ENCODE measurements at regions not wholly inside any gene's neighbourhood (a gene's known extent, or its start where the extent isn't known, plus 50 kb on each side); places are given as distances from the start of the nearest gene placed in this dataset.

DNA sequence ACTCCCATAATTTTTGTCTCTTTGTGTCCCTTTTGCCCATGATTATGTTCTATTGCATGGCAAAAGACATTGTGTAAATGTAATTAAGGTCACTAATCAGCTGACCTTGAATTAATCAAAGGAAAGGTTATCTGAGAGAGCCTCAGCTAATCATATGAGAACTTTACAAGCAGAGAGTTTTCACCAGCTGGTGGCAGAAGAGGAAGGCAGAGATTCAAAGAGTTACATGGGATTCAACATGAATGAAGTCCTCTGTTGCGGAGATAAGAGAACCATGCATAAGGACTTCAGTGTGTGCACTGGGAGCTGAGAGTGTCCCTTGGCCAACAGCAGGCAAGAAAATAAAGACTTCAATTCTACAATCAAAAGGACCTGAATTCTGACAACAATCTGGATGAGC is 494.1 kb upstream of the ARID1B start:
- no peaks in the 10 kb centered on the region for H3K27me3 ChIP-seq (ENCODE audit: control insufficient read depth, insufficient read depth)
- WGBS, result 89% methylated on average over 1 of the region's 1 CpG
- ATAC-seq (no peak), DNase-seq (no peak)
- intact Hi-C loops (cut with DNase I), result no loop called here
- H3K4me1 ChIP-seq (ENCODE audit: control insufficient read depth, insufficient read depth, low read length), result no peaks in the 10 kb centered on the region
- no peaks in the 10 kb centered on the region for H3K9me3 ChIP-seq (ENCODE audit: control insufficient read depth, low read length)
- no peak overlapping the region for H3K27ac ChIP-seq (ENCODE audit: low read length)
- H3K4me3 ChIP-seq (ENCODE audit: low read length), result no peak overlapping the region

DNA sequence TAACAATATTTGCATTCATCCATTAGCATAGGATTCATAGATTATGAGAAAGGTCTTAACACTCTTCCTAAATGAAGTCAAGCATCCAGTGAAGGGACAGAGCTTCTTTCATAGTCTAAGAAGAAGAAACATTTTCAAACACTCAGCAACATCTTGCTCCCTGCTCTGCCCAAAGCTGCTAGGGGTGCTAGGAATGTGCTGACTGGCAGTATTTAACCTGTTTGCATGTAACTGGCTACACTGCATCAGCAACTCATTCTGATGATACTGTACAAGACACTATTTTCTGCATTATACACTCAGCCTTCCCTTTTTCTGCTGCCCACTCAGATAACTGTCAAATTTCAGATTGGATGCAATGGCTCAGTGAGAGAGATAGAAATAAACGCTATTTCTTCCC is 495.1 kb upstream of the ARID1B start:
- ATAC-seq (no peak), DNase-seq (no peak)
- 66% methylated on average over 1 of the region's 1 CpG for WGBS
- Histone ChIP-seq H3K4me3 (ENCODE audit: low read length) (no peak overlapping the region), H3K9me3 (ENCODE audit: control insufficient read depth, low read length) (no peaks in the 10 kb centered on the region), H3K4me1 (ENCODE audit: control insufficient read depth, insufficient read depth, low read length) (no peaks in the 10 kb centered on the region), H3K27ac (ENCODE audit: low read length) (no peak overlapping the region), H3K27me3 (ENCODE audit: control insufficient read depth, insufficient read depth) (no peaks in the 10 kb centered on the region)
- intact Hi-C loops (cut with DNase I), result no loop called here

DNA sequence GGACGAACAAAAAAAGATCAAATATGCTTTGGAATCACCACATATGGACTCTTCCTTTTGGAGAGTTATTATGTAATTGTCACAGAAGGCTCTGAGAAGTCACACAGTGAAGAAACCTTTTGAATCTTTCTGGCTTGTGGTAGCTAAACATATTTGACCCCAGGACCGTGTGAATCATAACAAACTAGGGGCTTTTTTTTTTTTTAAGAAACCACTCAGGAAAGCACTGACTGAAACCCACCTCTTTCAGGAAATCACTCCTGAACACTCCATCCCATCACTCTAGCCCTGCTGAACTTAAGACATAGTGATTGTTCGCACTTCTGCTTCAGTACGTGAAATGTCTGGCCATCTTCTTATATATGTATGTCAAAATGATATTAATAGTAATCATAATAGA is 495.9 kb upstream of the ARID1B start:
- 78% methylated on average over 4 of the region's 4 CpGs for WGBS
- ATAC-seq, result no peak
- DNase-seq, result no peak
- no peak overlapping the region for H3K27ac ChIP-seq (ENCODE audit: low read length)
- H3K27me3 ChIP-seq (ENCODE audit: control insufficient read depth, insufficient read depth), result no peaks in the 10 kb centered on the region
- H3K9me3 ChIP-seq (ENCODE audit: control insufficient read depth, low read length), result no peaks in the 10 kb centered on the region
- intact Hi-C loops (cut with DNase I), result no loop called here
- no peak overlapping the region for H3K4me3 ChIP-seq (ENCODE audit: low read length)
- H3K4me1 ChIP-seq (ENCODE audit: control insufficient read depth, insufficient read depth, low read length), result no peaks in the 10 kb centered on the region

DNA sequence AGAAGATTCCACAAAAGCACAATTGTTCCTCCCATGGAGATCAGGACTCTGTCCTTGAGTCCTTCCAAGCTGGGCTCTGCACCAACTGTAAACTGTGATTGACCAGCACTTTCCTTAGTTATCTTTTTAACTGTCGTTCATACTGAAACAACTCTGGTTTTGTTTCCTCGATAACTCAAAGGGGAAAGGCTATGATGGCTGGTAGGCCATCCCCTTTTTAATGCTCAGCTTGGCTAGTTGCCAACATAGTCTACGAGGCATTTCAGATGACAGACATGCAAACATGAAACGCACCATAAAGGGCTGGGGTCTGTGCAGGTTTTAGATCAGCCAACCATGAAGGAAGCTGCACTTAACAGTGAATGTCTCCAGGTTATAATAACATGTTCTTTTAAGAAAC is 497.1 kb upstream of the ARID1B start:
- intact Hi-C loops (cut with DNase I), result no loop called here
- whole genome bisulfite sequencing, result 33% methylated on average over 4 of the region's 4 CpGs
- Histone ChIP-seq H3K27ac (ENCODE audit: low read length) (no peak overlapping the region), H3K4me3 (ENCODE audit: low read length) (no peak overlapping the region), H3K27me3 (ENCODE audit: control insufficient read depth, insufficient read depth) (no peaks in the 10 kb centered on the region), H3K9me3 (ENCODE audit: control insufficient read depth, low read length) (no peaks in the 10 kb centered on the region), H3K4me1 (ENCODE audit: control insufficient read depth, insufficient read depth, low read length) (no peaks in the 10 kb centered on the region)
- ATAC-seq, result no peak
- DNase-seq, result no peak

DNA sequence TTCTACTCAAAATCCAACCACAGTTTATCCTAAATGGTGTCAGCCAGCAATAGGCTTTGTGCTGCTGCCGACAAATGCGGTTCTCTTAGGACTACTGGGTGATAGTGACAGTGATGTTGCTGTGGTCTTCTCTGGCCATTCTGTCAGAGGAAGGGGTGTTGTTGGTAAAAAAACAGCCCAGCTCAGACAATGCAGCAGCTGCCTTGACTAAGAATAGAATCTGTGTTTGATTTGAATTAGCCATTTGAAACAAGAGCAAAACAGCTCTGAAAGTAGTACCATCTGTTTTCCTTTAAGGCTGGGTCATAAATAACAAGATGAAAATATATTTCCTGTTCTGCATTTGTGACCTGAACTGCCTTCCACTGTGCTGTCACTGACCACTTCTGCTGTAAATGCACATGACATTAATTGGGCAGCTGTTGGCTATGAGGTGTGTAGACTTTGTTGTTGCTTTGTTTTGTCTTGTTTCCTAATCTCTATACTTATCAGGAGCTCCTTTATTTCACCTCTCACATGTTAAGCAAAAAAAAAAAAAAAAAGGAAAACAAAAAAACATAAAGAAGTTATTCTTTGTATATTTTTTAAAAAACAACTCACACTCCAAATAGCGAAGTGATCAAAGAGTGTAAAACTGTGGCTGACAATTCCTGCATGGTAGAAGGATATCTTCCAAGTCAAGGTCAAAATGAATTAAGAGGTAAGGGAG is 497.8 kb upstream of the ARID1B start:
- H3K27me3 ChIP-seq (ENCODE audit: control insufficient read depth, insufficient read depth), result no peaks in the 10 kb centered on the region
- no peak overlapping the region for H3K27ac ChIP-seq (ENCODE audit: low read length)
- 62% methylated on average over 3 of the region's 3 CpGs for WGBS
- ATAC-seq, result no peak
- no peaks in the 10 kb centered on the region for H3K9me3 ChIP-seq (ENCODE audit: control insufficient read depth, low read length)
- H3K4me3 ChIP-seq (ENCODE audit: low read length), result no peak overlapping the region
- intact Hi-C loops (cut with DNase I), result no loop called here
- no peak for DNase-seq
- H3K4me1 ChIP-seq (ENCODE audit: control insufficient read depth, insufficient read depth, low read length), result no peaks in the 10 kb centered on the region

DNA sequence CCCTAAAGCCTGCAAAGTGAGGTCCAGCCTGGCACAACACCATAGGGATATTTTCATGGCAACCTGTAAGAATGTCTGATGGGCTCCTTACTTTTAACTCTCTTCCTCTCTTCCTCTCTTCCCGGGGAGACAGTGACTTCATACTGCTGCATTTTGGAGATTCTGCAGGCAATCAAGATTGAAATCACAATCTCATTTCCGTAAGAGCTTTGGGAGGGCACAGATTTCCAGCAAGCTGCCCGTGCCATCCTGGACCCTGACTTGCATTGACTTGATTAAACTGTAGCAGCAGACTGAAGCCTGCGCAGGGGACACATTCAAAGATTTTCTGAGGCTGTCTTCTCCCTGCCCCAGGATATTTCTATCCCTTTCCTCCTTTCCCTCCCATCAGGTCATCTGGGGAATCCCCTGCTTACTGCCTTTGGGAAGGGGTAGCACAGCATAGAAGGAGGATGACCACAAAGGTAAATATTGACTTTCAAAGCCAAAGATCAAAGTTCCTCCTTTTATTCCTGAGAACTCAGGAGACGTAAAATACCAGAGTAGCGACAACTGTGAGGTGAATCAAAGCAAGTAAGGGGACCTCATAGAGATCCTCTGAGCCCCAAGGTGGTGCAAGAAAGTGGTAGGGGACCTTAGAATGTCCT is 504.0 kb upstream of the ARID1B start:
- intact Hi-C loops (cut with DNase I), result no loop called here
- H3K27ac ChIP-seq (ENCODE audit: low read length), result no peak overlapping the region
- DNase-seq (no peak), ATAC-seq (no peak)
- H3K4me3 ChIP-seq (ENCODE audit: low read length), result no peak overlapping the region
- no peaks in the 10 kb centered on the region for H3K9me3 ChIP-seq (ENCODE audit: control insufficient read depth, low read length)
- H3K4me1 ChIP-seq (ENCODE audit: control insufficient read depth, insufficient read depth, low read length), result no peaks in the 10 kb centered on the region
- H3K27me3 ChIP-seq (ENCODE audit: control insufficient read depth, insufficient read depth), result no peaks in the 10 kb centered on the region
- WGBS, result 84% methylated on average over 6 of the region's 6 CpGs

DNA sequence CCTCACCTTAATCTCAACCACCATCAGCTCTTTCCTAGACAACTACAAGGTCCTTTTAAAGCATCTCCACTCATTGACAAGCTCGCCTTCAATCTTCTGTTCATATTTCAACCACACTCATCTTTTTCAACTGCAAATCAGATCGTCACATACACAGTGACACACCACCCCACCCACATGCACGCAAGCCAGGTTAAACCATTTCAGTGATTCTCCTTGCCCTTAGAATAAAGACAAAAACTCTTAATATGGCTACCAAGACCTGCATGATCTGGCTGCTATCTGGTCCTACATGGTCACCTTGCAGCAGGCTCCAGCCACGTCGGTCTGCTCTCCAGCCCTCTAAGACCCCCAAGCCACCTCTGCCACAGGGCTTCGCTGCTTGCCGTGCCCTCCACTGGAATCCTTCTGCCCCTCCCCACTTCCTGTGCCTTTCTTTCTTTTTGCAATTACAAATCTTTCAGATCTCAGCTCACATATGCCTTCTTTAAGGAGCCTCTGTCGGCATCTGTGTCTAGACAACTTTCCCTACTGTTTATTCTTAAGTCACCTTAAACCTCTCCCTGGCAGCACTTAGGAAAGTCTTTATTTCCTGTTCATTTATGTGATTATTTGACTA is 507.3 kb upstream of the ARID1B start:
- H3K27ac ChIP-seq (ENCODE audit: low read length), result no peak overlapping the region
- intact Hi-C loops (cut with DNase I), result no loop called here
- 84% methylated on average over 8 of the region's 8 CpGs for WGBS
- no peak overlapping the region for H3K4me3 ChIP-seq (ENCODE audit: low read length)
- ATAC-seq (no peak), DNase-seq (no peak)
- no peaks in the 10 kb centered on the region for H3K9me3 ChIP-seq (ENCODE audit: control insufficient read depth, low read length)
- no peaks in the 10 kb centered on the region for H3K4me1 ChIP-seq (ENCODE audit: control insufficient read depth, insufficient read depth, low read length)
- no peaks in the 10 kb centered on the region for H3K27me3 ChIP-seq (ENCODE audit: control insufficient read depth, insufficient read depth)

DNA sequence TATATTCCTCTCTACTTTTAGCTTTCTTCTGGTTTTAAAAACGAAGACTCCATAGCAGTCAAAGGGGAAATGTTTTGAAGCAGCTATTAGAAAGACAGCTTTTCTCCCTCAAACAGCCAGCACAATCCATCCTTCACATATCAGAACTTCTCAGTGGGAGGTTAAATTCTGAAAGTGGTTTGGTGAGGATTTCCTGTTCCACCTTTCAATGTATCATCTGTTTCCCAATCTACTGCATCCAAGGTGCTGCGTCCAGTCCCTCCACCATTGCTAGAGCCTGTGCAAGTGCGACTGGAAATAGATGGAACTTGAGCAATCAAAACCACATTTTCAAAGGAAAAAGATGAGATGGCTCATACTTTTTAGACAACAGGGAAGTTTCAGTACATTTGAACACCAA is 508.3 kb upstream of the ARID1B start:
- no peaks in the 10 kb centered on the region for H3K4me1 ChIP-seq (ENCODE audit: control insufficient read depth, insufficient read depth, low read length)
- no peaks in the 10 kb centered on the region for H3K27me3 ChIP-seq (ENCODE audit: control insufficient read depth, insufficient read depth)
- no peak for DNase-seq
- WGBS, result 75% methylated on average over 3 of the region's 3 CpGs
- H3K9me3 ChIP-seq (ENCODE audit: control insufficient read depth, low read length), result no peaks in the 10 kb centered on the region
- intact Hi-C loops (cut with DNase I), result no loop called here
- no peak for ATAC-seq
- H3K27ac ChIP-seq (ENCODE audit: low read length), result no peak overlapping the region
- H3K4me3 ChIP-seq (ENCODE audit: low read length), result no peak overlapping the region

DNA sequence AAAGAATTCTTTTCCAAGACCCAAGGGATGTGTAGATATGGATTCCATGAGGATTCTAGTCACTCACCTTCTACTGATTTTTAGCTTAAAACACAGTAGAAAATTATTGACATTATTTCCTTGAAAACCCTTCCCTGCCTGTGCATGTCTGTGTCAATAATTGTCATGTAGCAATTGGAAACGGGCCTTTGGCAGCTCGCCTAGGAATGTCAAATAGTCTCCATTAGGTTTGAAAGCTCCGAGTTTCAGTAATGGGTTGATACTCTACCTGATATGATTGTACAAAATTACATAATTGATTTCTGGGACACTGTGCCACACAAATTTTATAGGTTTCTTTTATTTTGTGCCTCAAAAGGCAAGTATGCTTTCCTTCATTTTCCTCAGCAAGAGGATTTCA is 515.2 kb upstream of the ARID1B start:
- Histone ChIP-seq H3K4me3 (ENCODE audit: low read length) (no peak overlapping the region), H3K27ac (ENCODE audit: low read length) (no peak overlapping the region), H3K9me3 (ENCODE audit: control insufficient read depth, low read length) (no peaks in the 10 kb centered on the region), H3K27me3 (ENCODE audit: control insufficient read depth, insufficient read depth) (no peaks in the 10 kb centered on the region), H3K4me1 (ENCODE audit: control insufficient read depth, insufficient read depth, low read length) (no peaks in the 10 kb centered on the region)
- no peak for DNase-seq
- intact Hi-C loops (cut with DNase I), result no loop called here
- ATAC-seq, result no peak
- WGBS, result 41% methylated on average over 3 of the region's 3 CpGs

DNA sequence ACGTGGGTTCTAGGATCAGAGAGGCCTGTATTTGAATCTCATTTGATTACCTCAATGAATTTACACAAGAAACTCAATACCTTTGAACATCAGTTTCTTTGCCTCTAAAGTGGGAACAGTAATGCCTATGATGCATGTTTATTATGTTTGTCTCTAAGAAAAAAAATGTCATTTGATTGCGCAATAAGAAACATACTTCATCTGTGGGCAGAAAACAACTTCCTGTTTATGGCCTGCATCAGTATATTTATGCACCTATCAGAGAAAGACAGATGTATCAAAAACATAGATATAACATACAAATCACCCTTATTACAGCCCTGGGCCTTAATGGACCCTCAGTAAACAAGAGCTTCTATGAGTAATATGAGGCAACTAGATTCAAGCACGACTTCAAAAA is 516.4 kb upstream of the ARID1B start:
- 96% methylated on average over 3 of the region's 3 CpGs for WGBS
- Histone ChIP-seq H3K4me1 (ENCODE audit: control insufficient read depth, insufficient read depth, low read length) (no peaks in the 10 kb centered on the region), H3K27me3 (ENCODE audit: control insufficient read depth, insufficient read depth) (no peaks in the 10 kb centered on the region), H3K9me3 (ENCODE audit: control insufficient read depth, low read length) (no peaks in the 10 kb centered on the region), H3K27ac (ENCODE audit: low read length) (no peak overlapping the region), H3K4me3 (ENCODE audit: low read length) (no peak overlapping the region)
- no peak for DNase-seq
- intact Hi-C loops (cut with DNase I), result no loop called here
- ATAC-seq, result no peak

DNA sequence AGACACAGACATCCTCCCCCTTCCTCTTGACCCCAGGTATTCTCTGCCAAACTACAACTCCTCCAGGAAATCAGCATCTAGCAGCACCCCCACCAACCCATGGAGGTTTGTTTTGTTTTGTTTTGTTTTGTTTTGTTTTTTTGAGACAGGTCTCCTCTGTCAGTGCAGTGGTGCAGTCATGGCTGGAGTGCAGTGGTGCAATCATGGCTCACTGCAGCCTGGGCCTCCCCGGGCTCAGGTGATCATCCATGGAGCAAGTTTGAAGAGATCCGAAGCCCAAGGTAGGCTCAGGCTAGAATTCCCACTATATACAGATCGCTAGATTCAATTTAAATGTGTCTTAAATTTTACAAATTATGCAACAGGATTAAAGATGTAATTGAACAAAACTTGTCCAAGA is 518.2 kb upstream of the ARID1B start:
- Histone ChIP-seq H3K9me3 (ENCODE audit: control insufficient read depth, low read length) (no peaks in the 10 kb centered on the region), H3K27me3 (ENCODE audit: control insufficient read depth, insufficient read depth) (no peaks in the 10 kb centered on the region), H3K4me1 (ENCODE audit: control insufficient read depth, insufficient read depth, low read length) (no peaks in the 10 kb centered on the region), H3K4me3 (ENCODE audit: low read length) (no peak overlapping the region), H3K27ac (ENCODE audit: low read length) (no peak overlapping the region)
- WGBS, result 96% methylated on average over 3 of the region's 3 CpGs
- no peak for ATAC-seq
- intact Hi-C loops (cut with DNase I), result no loop called here
- DNase-seq, result no peak
